ENCODE measurements at regions not wholly inside any gene's neighbourhood (a gene's known extent, or its start where the extent isn't known, plus 50 kb on each side); places are given as distances from the start of the nearest gene placed in this dataset.

DNA sequence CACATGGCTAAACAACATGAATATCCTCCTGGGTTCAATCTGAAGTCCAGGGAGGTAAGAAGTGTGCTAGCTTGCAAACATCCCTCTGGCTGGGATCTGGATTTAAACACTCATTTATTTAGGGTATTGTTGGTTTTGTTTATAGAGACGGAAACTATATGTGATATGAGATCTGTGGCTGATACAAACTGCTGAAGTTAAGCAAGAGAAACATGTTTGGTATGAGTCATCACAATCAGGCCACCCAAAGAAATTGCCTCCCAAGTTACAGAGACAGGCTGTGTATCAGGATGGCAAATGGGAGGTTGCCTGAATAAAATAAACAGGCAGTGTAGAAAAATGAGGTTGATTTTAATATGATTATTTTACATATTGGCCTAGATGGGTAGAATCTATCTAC is 562.1 kb downstream of the IGSF11 start:
- DNase-seq: no peak
- Mint-ChIP-seq H3K4me3 (no peak overlapping the region), H3K27me3 (ENCODE audit: insufficient read depth) (no peaks in the 10 kb centered on the region), H3K9me3 (peaks cover 31% of the 10 kb centered on the region), H3K27ac (no peak overlapping the region), H3K36me3 (ENCODE audit: low read depth) (no peaks in the 10 kb centered on the region), H3K4me1 (ENCODE audit: low read depth) (no peaks in the 10 kb centered on the region)
- TF ChIP-seq, protein P1, sequence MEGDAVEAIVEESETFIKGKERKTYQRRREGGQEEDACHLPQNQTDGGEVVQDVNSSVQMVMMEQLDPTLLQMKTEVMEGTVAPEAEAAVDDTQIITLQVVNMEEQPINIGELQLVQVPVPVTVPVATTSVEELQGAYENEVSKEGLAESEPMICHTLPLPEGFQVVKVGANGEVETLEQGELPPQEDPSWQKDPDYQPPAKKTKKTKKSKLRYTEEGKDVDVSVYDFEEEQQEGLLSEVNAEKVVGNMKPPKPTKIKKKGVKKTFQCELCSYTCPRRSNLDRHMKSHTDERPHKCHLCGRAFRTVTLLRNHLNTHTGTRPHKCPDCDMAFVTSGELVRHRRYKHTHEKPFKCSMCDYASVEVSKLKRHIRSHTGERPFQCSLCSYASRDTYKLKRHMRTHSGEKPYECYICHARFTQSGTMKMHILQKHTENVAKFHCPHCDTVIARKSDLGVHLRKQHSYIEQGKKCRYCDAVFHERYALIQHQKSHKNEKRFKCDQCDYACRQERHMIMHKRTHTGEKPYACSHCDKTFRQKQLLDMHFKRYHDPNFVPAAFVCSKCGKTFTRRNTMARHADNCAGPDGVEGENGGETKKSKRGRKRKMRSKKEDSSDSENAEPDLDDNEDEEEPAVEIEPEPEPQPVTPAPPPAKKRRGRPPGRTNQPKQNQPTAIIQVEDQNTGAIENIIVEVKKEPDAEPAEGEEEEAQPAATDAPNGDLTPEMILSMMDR (IDR thresholded peaks at IDR 0.05): no peak

DNA sequence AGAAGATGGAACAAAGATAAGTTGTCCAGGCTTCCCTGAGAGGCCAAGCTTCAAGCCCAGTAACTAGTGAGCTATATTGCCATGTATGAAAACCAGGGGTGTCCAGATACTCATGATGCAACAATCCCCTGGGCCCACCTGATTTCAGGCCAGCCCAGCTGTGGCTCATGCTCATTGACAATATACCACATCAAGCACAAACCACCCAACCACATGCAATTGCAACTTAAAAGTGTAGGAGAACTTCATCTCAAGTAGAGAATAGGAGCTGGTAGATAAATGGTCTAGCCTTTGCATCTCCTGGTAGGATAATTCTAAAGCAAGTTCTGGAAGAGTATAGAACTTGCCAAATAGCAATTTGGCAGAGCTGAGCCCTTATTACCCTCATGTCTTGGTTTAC is 561.3 kb downstream of the IGSF11 start:
- no peak overlapping the region for H3K27ac Mint-ChIP-seq
- no peak for DNase-seq
- H3K4me1 Mint-ChIP-seq (ENCODE audit: low read depth): no peaks in the 10 kb centered on the region
- H3K4me3 Mint-ChIP-seq: no peak overlapping the region
- TF ChIP-seq, protein P1 (IDR thresholded peaks at IDR 0.05): no peak
- no peaks in the 10 kb centered on the region for H3K27me3 Mint-ChIP-seq (ENCODE audit: insufficient read depth)
- no peaks in the 10 kb centered on the region for H3K36me3 Mint-ChIP-seq (ENCODE audit: low read depth)
- H3K9me3 Mint-ChIP-seq: peaks cover 33% of the 10 kb centered on the region

DNA sequence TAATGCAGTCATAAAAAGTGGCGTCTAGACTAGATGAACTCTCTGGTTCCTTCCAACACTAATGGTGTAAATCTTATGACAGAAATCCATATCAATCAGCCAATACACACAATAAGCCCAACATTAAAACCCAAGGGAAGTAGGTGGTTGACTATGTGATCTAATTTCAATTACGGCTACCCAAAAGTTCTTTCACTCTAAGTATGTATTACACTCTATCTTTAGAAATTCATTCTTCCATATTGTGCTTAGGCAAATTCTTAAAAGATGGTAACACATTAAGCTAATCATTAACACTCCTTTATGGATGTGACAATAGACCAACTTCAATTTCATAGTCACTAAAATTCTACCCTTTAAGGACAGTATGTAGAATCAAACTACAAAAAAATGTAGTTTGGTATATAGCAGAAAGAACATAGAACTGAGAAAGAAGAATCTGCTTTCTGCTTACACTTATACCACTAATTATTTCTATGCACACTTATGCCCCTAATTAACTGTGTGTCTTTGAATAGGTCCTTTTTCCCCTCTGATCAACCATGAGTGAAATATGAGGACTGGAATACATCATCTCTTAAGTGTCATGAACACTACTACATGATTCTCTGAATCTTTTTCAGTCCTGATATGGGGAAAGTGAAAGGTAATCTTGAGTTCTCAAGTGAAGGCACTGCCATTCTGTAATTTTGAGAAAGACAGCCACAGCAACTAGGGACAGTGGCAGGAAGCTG is 557.6 kb downstream of the IGSF11 start:
- no peak for DNase-seq
- peaks cover 13% of the 10 kb centered on the region for H3K9me3 Mint-ChIP-seq
- H3K27me3 Mint-ChIP-seq (ENCODE audit: insufficient read depth): no peaks in the 10 kb centered on the region
- TF ChIP-seq, protein P1 (IDR thresholded peaks at IDR 0.05): no peak
- no peak overlapping the region for H3K4me3 Mint-ChIP-seq
- no peaks in the 10 kb centered on the region for H3K4me1 Mint-ChIP-seq (ENCODE audit: low read depth)
- H3K27ac Mint-ChIP-seq: no peak overlapping the region
- H3K36me3 Mint-ChIP-seq (ENCODE audit: low read depth): no peaks in the 10 kb centered on the region

DNA sequence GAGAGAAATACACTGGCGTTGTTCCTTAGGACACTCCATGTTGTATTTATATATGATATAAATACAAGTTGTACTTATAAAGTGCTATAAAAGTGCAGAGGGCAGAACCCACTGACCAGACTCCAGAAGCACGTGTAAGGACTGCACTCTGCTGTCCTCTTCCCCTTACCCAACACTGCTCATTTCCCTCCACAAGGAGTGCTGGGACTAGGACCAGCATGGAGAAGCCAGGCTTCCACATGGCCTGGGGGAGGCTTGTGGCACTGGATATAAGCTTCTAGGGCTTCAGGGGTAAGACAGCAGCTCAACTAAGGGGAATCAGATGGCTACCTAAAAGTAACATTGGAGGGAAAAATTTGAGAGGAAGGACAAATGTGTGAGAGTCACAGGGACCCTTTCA is 556.9 kb downstream of the IGSF11 start:
- no peaks in the 10 kb centered on the region for H3K4me1 Mint-ChIP-seq (ENCODE audit: low read depth)
- H3K27me3 Mint-ChIP-seq (ENCODE audit: insufficient read depth): no peaks in the 10 kb centered on the region
- H3K9me3 Mint-ChIP-seq: peaks cover 16% of the 10 kb centered on the region
- no peak for DNase-seq
- TF ChIP-seq, protein P1 (IDR thresholded peaks at IDR 0.05): no peak
- H3K4me3 Mint-ChIP-seq: no peak overlapping the region
- no peak overlapping the region for H3K27ac Mint-ChIP-seq
- H3K36me3 Mint-ChIP-seq (ENCODE audit: low read depth): no peaks in the 10 kb centered on the region

DNA sequence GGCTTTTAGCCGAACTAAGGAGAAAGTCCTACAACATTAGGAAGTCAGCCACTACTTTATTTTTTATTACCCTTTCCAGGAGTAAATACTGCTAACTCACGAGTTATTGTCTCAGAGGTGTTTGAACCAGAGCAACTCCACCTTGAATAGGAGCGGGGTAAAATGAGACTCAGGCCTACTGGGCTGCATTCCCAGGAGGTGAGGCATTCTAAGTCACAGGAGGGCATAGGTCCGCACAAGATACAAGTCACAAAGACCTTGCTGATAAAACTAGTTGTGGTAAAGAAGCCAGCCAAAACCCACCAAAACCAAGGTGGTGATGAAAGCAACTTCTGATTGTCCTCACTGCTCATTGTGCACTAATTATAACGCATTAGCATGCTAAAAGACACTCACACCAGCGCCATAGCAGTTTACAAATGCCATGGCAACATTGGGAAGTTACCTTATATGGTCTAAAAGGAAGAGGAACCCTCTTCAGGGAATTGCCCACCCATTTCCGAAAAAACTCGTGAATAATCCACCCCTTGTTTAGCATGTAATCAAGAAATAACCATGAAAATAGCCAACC is 555.9 kb downstream of the IGSF11 start:
- Mint-ChIP-seq H3K36me3 (ENCODE audit: low read depth) (no peaks in the 10 kb centered on the region), H3K4me1 (ENCODE audit: low read depth) (no peaks in the 10 kb centered on the region), H3K9me3 (peaks cover 23% of the 10 kb centered on the region), H3K27ac (no peak overlapping the region), H3K27me3 (ENCODE audit: insufficient read depth) (no peaks in the 10 kb centered on the region), H3K4me3 (no peak overlapping the region)
- TF ChIP-seq, protein P1 (IDR thresholded peaks at IDR 0.05): no peak
- no peak for DNase-seq
